ENCODE measurements at regions not wholly inside any gene's neighbourhood (a gene's known extent, or its start where the extent isn't known, plus 50 kb on each side); places are given as distances from the start of the nearest gene placed in this dataset.

DNA sequence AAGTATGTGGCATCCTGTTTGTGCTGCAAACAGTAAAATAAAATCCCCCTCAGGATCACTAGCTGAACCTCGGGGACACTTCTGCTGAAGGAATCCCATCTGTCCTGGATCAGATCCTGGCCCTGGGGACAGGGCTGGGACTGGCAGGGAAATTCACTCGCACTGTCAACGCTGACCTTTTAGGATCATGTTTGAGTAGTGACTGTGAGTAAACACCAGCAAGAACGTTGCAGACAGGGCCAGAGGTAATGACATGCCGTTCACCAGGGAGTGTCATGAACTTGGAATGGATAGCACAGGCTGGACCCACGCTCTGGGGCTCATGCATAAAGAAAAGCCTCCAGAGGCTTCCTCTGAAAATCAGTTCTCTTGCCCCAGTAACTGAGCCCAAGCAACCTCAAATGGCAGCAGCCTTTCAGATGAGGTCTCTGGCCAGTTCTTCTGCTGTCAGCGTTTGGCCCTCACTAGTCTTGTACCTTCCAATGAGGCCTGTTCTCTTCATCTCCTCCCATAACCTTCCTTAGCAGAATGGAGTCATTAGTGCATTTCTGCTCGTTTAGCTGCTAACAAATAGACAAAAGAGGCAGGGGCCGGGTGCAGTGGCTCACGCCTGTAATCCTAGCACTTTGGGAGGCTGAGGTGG, 51.0 kb upstream of the BARX2 start:
- DNase-seq (ENCODE audit: low read depth) = no peak

DNA sequence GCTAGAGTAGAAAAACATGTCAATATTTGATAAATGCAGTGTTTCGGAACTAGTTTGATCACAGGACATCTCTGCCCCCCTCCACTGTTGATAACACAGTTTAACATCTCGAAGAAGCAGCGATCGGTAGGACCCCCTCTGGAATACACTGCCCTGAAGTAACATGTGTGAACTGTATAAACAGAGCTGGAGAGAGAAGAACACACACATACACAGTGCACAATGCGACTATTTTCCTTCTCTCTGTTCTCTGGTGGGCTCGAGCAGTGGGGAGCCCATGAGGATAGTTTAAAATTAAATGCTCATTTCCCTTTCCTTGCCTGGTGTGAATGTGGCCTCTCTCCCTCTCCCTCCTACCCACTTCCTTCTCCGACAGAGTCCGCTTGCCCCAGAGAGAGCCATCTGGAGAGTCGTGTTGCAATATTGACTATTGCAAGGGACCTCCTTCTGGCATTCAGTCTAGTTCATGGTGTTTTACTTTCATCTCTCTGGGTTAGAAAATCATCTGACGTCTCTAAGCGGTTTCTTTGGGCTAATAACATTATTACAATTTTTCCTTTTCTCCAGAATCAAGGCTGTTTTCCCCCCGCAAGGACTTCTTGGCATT, 51.6 kb upstream of the BARX2 start:
- DNase-seq (ENCODE audit: low read depth) = no peak

DNA sequence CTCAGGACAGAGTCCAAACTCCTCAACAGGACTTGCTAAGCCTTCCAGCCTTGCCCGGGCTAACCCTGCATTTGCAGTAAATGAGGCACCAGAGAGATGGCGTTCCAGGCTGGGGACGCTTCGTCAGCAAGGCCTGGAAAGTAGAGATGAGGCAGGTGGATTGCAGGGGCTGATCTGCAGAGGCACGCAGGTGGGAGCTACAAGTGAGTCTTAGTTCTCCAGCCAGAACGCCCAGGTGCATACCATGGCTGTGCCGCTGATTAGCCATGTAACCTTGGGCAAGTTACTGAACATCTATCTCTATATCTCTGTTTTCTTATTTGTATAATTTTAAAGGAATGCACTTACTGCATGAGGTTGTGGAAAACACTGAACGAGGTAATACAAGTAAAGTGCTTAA, 52.7 kb upstream of the BARX2 start:
- no peak for DNase-seq (ENCODE audit: low read depth)

DNA sequence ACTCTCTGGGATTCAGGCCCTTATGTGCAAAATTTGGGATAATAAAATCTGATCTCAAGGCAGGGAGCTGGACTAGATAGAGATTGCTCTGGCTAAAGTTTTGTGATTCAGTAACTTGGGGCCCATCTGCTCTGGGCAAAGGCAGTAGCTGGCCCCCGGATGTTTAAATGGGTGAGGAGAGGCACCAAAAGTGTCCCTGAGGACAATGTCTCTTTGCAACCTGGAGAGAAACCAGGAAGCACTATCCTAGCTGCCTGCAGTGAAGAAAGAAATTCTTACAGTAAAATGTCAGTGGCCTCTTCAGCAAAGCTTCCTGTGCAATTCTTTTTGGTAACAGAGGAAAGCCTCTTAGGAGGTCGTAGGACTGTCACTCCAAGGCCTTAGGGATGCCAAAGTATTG, 54.6 kb upstream of the BARX2 start:
- DNase-seq (ENCODE audit: low read depth) = no peak

DNA sequence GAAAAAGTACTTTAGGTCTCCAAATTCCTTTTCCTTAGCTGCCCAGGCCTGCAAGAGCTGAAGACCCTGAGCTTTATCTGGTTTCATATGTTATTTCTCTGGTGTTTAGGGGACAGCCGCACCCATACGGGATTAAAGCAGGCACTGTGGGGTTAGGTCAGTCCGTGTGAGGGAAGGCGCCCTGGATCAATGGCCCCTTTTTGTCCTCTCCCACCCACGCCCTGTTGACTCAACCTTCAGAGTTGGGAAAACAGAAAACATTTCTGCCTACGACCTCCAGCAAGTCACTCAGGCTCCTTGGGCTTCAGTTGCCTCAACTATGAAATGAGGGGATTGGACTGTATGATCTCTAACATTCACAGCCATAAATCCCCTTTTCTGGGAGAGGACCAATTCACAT, 55.2 kb upstream of the BARX2 start:
- DNase-seq (ENCODE audit: low read depth) = no peak

DNA sequence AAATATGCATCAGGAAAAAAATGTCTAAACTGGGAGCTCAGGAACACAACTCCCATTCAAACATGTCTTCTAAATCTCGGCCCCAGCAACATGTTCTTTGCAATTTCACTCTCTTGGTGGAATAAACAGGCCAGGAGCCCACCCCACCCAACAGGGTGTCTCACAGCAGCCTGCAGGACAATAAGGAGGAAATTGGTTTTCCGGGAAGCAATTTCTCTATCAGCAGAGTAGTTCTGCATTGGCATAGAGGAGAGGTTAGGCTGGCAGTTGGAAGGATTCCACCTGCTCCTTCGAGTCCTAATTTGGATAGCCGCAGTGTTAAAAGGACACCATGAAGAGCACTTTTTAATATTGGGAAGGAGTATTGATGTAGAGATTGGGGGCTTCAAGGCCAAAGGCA, 55.9 kb upstream of the BARX2 start:
- no peak for DNase-seq (ENCODE audit: low read depth)

DNA sequence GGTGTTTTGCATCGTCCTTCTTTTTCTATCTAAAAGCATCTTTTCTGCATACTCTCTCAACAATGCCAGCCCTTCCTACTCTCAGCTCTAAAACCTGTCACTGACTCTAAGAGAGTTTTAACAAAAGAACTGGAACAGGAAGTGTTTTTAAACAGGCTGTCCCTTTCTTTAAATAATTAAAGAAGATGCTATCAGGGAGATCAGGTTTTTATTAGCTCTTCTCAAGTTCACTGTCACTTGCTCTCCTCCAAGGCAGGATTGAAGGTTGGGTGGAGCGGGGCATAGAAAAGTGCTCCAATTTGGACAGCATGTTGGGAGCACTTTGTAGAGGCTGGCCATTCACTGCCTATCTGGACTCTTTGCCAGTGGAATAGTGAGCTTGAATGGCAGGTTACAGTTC, 56.4 kb upstream of the BARX2 start:
- DNase-seq (ENCODE audit: low read depth) = no peak

DNA sequence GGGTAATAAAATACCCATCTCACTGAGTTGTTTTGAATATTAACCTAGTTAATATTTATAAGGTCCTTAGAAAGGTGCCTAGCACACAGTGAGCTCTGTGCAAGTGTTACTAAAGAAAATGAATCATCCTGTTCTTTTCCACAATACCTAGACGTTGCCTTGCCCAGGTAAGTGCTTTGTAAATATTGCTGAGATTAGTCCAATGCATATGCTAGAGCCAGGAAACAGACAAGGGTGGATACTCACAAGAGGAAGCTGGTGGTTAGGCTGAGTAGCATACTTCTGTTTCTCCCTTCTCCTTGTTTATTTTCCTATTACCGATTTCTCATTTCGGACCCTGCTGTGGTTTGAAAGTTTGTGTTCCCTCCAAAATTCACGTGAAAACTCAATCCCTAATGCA, 58.1 kb upstream of the BARX2 start:
- DNase-seq (ENCODE audit: low read depth) = no peak

DNA sequence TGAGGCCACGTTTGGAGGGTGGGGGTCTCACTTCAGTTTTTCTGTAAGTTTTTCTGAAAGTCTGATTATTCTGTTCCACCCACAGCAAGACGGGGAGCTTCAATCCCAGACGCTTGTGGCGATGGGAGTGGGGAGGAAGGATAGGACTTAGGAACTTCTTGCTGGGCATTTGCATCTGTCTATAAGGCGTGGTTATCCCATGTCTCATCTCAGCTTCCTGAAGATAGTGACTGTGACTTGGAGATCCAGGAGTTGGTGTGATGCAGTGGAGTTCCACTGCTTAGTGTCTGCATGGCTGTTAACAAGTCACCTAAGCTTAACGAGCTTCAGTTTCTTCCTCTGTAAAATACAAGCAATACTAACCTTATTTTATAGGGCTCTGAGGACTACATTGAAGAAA, 58.9 kb upstream of the BARX2 start:
- DNase-seq (ENCODE audit: low read depth) = no peak

DNA sequence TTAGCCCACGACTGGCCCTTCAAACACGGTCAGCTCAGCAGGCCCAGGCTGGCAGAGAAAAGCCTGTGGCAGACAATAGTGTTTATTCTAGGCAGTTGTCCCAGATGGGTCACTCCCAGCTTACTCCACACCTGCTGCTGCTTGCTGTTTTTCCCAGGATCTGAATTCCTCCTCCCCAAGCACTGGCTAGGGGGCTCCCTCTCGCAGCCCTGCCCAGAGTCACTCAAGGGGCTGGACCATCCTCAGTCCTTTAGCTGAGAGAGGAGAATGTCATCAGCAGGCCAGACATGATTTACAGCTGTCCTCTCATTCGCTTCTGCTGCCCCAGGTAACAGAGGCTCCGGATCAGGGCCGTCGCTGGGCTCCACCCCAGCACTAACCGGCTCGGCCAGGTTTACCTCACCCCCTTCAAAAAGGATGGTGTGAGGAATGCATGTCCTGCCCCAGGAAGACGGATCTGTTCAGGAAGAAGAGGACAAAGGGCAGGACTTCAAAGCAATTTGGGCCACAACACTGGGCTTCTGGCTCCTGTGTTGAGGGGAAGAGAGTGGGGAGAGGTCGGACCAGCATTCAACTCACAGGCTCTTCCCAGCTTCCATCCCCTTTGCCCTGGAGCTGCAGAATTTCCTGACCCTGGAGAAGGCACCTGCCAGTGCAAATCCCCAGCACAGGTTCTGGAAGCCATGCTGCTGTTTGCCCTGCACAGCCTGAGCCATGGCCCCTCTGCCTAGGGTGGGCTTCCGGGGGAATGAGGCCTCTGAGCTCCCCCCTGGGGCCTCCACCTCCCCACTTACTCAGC, 59.7 kb upstream of the BARX2 start:
- DNase-seq (ENCODE audit: low read depth) = no peak

DNA sequence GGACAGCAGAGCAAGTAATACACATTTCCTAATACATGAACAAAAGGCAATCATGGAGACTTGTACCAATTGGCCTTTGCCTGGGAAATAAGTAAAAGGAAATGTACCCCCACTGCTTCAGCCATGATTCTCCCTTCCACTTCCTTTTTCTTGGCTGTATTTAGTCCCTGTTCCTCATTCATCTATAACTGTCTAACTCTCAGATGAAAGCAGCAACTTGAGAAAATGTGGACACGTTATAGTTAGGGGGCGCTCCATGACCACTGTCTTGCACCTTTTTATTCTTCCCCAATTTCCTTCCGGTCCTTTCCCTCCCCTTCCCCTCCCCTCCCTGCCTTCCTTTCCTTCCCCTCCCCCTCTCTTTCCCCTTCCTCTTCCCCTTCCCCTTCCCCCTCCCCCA, 61.3 kb upstream of the BARX2 start:
- DNase-seq (ENCODE audit: low read depth) = no peak

DNA sequence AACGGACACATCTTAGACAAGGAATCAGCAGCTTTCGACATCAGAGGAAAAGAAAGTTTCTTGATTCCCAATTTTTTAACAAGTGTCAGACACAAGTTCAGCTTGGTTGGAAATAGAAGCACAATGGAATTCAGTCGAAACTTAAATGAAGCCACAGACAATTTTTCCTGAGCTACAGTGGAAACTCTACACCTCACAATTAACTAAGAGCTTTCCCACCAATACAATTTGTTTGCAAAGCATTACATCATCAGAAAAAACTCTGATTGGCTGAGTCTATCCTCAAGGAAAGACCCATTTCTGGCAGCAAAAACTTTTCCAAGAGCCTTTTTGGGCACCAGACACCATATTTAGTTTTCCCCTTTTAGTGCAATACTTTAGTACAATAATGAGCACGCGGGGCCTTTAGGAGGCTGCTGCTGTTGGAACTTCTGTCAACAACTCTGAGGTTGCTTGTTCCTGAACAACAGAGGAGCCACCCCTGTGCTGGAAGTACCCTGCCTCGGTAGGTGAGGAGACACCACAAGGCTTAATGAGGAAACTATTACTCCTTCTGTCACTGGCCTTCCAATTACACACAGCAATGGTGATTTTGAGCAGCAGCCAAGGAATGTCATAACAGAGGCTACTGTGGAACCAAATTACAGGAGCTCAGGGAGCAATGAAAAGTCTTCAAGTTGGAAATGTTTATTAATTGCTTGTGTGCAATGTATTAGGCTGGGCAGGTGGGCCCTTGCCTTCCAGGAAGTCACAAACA, 61.9 kb upstream of the BARX2 start:
- DNase-seq (ENCODE audit: low read depth) = peak; percentile 9

DNA sequence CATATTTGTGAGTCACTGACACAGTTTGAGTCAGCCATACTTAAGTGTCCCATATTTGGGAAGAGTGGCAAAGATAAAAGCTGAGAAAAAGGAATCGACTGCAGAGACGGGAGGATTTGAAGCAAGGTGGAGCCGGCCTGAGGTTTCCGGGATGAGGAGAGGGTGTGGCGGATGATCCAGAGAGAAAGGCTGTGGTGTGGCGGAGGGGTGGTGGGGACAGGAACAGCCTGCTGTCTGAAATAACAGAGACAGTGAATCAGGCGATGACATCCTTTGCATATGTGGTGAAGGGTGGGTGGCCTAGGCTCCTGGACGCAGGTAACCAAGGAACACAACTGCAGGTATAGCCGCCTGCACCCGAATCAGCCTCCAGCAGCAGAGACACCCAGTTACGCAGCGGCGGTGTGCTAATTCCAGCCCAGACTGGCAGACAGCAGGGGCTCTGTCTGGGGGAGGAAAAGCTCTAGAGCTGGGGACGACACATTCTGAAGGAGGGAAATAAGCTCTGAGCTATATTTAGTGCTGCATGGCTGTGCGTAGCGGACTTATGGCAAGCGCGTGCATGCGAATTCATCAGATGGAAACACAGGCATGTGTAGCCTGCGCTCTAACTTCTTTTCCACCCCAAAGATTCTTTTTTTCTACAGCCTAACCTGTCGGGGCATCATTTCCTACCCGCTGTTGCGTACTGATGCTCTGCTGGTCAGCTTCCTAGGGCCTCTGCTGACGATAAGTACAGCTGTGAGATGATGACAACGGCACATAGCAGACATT, 62.7 kb upstream of the BARX2 start:
- DNase-seq (ENCODE audit: low read depth) = no peak

DNA sequence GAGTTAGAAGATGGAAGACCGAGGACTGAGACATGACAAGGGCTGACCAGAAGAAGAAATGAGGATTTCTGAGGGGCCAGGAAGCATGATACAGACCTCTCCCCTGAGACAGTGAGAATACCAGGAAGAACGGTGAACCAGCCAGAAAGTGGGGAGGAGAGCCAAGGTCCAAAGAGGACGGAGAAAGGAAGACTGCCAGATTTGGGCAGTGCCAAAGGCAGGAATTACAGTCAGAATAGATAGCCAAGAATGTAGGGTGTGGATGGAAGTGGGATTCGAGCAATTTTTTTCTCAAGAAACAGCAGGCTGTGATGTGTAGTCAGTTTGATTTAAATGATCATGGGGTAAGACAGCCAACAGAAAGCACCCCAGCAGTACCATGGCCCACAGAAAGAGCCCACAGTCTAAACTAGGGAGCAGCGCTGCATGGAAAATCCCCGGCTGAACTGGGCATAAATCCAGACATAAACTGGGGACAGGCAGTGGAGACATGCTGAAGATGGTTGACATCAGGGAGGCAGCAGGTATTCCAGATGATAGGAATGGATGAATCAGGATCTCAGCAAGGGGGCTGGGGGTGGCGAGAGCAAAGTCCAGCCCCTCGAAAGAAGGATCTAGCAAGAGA, 67.3 kb upstream of the BARX2 start:
- DNase-seq (ENCODE audit: low read depth) = no peak

DNA sequence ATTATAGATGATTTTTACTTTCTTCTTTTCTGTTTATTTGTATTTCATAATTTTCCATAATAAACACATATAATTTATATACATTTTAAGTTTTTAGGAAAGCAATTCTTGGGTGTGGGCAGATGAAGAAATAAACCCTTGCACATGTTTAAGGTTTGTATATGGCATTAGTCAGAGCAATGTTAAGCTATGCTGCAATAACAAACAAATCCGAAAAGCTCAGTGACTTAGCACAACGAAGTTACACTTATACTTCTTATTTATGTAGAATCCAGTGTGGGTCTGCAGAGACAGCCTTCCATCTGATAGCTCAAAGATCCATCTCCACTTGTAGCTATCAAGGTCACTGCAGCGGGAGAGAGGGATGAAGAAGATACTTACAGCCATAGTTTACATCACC, 68.5 kb upstream of the BARX2 start:
- no peak for DNase-seq (ENCODE audit: low read depth)

DNA sequence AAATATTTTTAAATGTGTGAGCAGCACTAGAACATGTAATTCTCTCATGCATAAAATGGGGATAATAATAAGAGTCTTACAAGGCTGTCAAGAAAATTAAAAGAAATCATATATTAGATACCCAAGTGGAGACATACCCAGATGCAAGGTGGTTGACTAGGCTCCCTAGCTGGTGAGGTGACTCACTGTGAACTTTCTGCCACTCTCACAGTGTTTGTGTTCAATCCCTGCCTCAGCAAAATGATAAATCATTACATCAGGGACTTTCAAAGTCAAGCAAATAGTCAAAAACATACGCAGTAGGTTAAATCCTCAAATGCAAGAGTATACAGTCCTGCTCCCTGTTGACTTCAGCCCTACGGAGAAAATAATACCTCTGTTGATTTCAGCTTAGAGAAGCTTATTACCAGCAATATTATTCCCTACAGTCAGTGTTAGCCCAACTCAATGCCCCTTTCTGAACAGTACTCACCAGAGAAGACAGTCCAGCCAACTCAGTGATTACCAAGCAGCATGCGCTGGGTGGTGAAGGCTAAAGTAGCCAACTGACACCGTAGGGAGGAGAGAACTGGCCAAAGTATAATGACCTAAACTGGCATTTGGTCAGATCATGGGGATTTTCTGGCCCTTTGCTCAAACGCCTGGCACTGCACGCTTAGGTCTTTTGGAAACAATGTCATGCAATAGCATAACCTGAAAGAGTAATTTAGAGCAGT, 73.1 kb upstream of the BARX2 start:
- DNase-seq (ENCODE audit: low read depth) = no peak

DNA sequence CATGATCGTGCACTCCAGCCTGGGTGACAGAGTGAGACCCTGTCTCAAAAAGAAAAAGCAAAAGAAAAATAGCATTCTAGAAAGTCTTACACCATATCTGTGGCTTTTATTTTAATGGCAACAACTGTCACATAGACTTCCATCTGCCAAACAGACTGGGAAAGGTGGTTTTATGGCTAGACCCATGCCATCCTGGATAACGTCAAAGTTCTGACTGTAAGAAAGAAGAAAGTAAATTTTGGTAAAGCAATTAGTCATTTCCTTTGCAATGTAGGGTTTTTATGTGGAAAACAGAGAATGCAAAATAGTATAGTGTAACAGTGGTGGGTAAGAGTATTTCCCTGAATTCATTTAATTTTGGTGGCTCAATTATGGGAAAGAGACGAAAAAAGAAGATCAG, 75.5 kb upstream of the BARX2 start:
- no peak for DNase-seq (ENCODE audit: low read depth)

DNA sequence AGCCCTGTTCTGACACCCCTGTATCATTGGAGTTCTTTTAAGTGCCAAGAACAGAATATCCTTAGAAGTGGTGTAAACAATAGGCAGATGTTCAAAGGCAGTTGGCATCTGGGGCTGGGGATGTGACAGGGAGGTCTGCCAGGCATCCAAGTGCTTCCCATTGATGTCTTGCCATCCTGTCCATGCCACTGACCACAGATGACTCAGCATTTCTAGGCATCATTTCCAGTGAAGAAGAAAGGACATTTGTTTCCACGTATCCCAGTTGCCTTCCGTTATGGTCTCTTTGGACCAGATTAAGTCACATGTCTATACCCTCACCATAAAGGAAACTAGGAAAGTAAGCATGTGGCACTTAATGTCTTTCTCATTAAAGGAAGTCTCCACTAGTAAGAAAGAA, 76.7 kb upstream of the BARX2 start:
- DNase-seq (ENCODE audit: low read depth) = peak; percentile 50

DNA sequence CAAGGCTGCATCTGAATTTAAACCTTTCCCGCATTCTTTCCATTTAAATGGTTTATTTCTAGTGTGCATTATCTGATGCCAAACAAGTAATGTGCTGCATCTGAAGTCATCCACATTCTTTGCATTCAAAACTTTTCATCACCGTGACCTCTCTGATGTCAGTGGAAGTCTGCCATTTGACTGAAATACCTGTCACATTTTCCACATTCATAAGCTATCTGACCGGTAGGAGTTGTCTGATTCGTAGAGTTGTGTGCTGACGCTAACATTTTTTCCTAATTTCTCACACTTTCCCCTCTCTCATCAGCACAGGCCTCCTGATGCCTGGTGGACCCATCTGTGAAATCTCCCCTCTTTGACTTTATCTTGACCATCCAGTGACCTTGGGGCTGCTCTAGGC, 79.9 kb upstream of the BARX2 start:
- no peak for DNase-seq (ENCODE audit: low read depth)

DNA sequence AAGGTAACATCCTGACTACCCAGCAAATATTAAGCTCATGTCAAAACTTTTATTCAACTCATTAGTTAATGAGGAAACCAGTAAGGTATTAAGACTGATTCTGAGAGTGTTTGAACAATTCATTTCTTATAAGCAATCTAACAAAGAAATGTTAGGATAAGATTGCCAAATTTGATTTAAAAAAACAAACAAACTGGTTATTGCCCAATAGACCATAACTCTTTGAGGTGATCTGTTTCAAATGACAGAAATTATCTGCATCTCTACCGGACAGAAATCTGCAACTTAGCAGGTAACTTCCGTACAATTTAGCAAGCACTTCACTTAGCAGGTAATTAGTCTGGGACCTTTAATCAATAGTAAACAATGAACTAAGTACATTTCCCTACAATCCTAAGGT, 82.9 kb upstream of the BARX2 start:
- no peak for DNase-seq (ENCODE audit: low read depth)

DNA sequence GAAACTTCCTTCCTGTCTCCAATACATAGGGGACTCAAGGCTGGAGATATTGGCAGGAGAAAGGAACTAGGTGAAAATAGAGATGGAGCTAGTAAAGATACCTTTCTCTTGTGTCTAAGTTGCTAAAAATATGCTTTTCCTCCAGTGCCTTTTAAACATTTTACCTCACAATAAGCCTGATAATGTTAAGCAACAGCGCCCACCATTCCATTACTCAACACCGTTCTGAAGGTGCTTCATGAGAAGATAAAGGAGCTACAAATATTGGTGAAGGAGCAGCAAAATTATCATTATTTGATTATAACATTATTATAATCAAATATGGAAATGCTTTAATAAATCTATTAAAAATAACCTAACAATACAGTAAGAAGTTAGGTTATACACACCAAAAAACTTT, 83.6 kb upstream of the BARX2 start:
- no peak for DNase-seq (ENCODE audit: low read depth)

Measured in LHCN-M2 (cell line).